Uterus (tissue), 2 donors: ENCODE measurements at regions not wholly inside any gene's neighbourhood (a gene's known extent, or its start where the extent isn't known, plus 50 kb on each side); places are given as distances from the start of the nearest gene placed in this dataset.

Source experiments
- CTCF ChIP-seq, 4 experiments: fragments of 200-600 bp in 2 of 4; fragments of 450-650 bp in 2 of 4; sonication (generic) in 2 of 4; IDR thresholded peaks; one replicate each; pipeline ENCODE4 v1.5.1; 2016 to 2019; ENCODE audit warnings: antibody characterized with exemption in 4 of 4, mild to moderate bottlenecking in 2 of 4, moderate library complexity in 1 of 4
- POLR2A ChIP-seq, 2 donors: fragments of 450-650 bp; IDR thresholded peaks; one replicate each; pipeline ENCODE4 v1.6.1; 2016; ENCODE audit warnings: antibody characterized with exemption in 2 of 2, mild to moderate bottlenecking in 1 of 2, moderate library complexity in 1 of 2

GRCh38 chr15:72923289-72923688 lies 129.0 kb upstream of the NEO1 start:
- TF ChIP-seq CTCF (IDR thresholded peaks at IDR 0.05) (no peak), POLR2A (IDR thresholded peaks at IDR 0.05) (no peak)
